ENCODE measurements at regions not wholly inside any gene's neighbourhood (a gene's known extent, or its start where the extent isn't known, plus 50 kb on each side); places are given as distances from the start of the nearest gene placed in this dataset.

GRCh38 chr9:16306586-16306985 lies 563.9 kb downstream of the BNC2 start:
- Histone ChIP-seq H3K4me1 (ENCODE audit: control insufficient read depth in 1 of 2, extremely low read depth in 1 of 2, insufficient read depth in 2 of 2, low read length in 2 of 2) (no peaks in the 10 kb centered on the region), H3K27ac (ENCODE audit: low read length) (no peak overlapping the region), H3K27me3 (replicated peaks in 1 of 2; ENCODE audit: control insufficient read depth in 2 of 2, extremely low read depth in 1 of 2, insufficient read depth in 2 of 2, low read length in 1 of 2) (no peaks in the 10 kb centered on the region), H3K9me3 (no peaks in the 10 kb centered on the region), H3K4me3 (ENCODE audit: control insufficient read depth in 1 of 2, extremely low read depth in 1 of 2, low read length in 1 of 2) (no peak overlapping the region), H3K36me3 (ENCODE audit: control insufficient read depth in 2 of 2, extremely low read depth in 1 of 2, insufficient read depth in 1 of 2, low read length in 1 of 2) (no peaks in the 10 kb centered on the region)
- POLR2A ChIA-PET, result no interaction called here
- CTCF ChIA-PET, result no interaction called here
- DNase-seq, result no peak
- no peaks in the 10 kb centered on the region for H3K27me3 Mint-ChIP-seq
- no peak overlapping the region for H3K27ac Mint-ChIP-seq
- H3K36me3 Mint-ChIP-seq, result no peaks in the 10 kb centered on the region
- H3K9me3 Mint-ChIP-seq, result peaks cover 2 to 4% (median 4%) of the 10 kb centered on the region in 3 donors
- WGBS (ENCODE audit: insufficient coverage), result 67% methylated on average over 1 of the region's 3 CpGs
- H3K4me3 Mint-ChIP-seq, result no peak overlapping the region
- H3K4me1 Mint-ChIP-seq, result no peaks in the 10 kb centered on the region
- ATAC-seq (replicated peaks in 1 of 4), result no peak

GRCh38 chr9:16307626-16308195 lies 562.8 kb downstream of the BNC2 start:
- no peaks in the 10 kb centered on the region for H3K36me3 ChIP-seq (ENCODE audit: control insufficient read depth in 2 of 2, extremely low read depth in 1 of 2, insufficient read depth in 1 of 2, low read length in 1 of 2)
- POLR2A ChIA-PET, result no interaction called here
- WGBS (ENCODE audit: insufficient coverage), result no CpG with 5 or more reads among the region's 2 CpGs
- no peak overlapping the region for H3K4me3 ChIP-seq (ENCODE audit: control insufficient read depth in 1 of 2, extremely low read depth in 1 of 2, low read length in 1 of 2)
- H3K27ac Mint-ChIP-seq, result no peak overlapping the region
- H3K27me3 Mint-ChIP-seq, result no peaks in the 10 kb centered on the region
- H3K9me3 Mint-ChIP-seq, result peaks cover 0 to 5% (median 0%) of the 10 kb centered on the region in 3 donors
- H3K4me1 Mint-ChIP-seq, result no peaks in the 10 kb centered on the region
- ATAC-seq (replicated peaks in 1 of 4) (no peak), DNase-seq (no peak)
- no peak overlapping the region for H3K4me3 Mint-ChIP-seq
- CTCF ChIA-PET, result interaction anchor here in 1 of 2 donors (0.6 kb wide), 1 partner anchor 502 kb away, joined by 7 read pairs; no protein-coding TSS in a partner anchor
- H3K36me3 Mint-ChIP-seq, result no peaks in the 10 kb centered on the region
- H3K27me3 ChIP-seq (replicated peaks in 1 of 2; ENCODE audit: control insufficient read depth in 2 of 2, extremely low read depth in 1 of 2, insufficient read depth in 2 of 2, low read length in 1 of 2), result no peaks in the 10 kb centered on the region
- no peaks in the 10 kb centered on the region for H3K9me3 ChIP-seq
- no peak overlapping the region for H3K27ac ChIP-seq (ENCODE audit: low read length)
- H3K4me1 ChIP-seq (ENCODE audit: control insufficient read depth in 1 of 2, extremely low read depth in 1 of 2, insufficient read depth in 2 of 2, low read length in 2 of 2), result no peaks in the 10 kb centered on the region

- no peak for ATAC-seq (replicated peaks in 1 of 4)
- no peak overlapping the region for H3K4me3 Mint-ChIP-seq
- no peaks in the 10 kb centered on the region for H3K36me3 Mint-ChIP-seq
- H3K4me1 ChIP-seq (ENCODE audit: control insufficient read depth in 1 of 2, extremely low read depth in 1 of 2, insufficient read depth in 2 of 2, low read length in 2 of 2), result no peaks in the 10 kb centered on the region
- no peak overlapping the region for H3K27ac Mint-ChIP-seq
- ChIA-PET CTCF (no interaction called here), POLR2A (no interaction called here)
- no CpG with 5 or more reads among the region's 5 CpGs for WGBS (ENCODE audit: insufficient coverage)
- no peak overlapping the region for H3K27ac ChIP-seq (ENCODE audit: low read length)
- H3K36me3 ChIP-seq (ENCODE audit: control insufficient read depth in 2 of 2, extremely low read depth in 1 of 2, insufficient read depth in 1 of 2, low read length in 1 of 2), result no peaks in the 10 kb centered on the region
- no peak for DNase-seq
- no peak overlapping the region for H3K4me3 ChIP-seq (ENCODE audit: control insufficient read depth in 1 of 2, extremely low read depth in 1 of 2, low read length in 1 of 2)
- peaks cover 0 to 5% (median 0%) of the 10 kb centered on the region in 3 donors for H3K9me3 Mint-ChIP-seq
- H3K27me3 ChIP-seq (replicated peaks in 1 of 2; ENCODE audit: control insufficient read depth in 2 of 2, extremely low read depth in 1 of 2, insufficient read depth in 2 of 2, low read length in 1 of 2), result no peaks in the 10 kb centered on the region
- H3K4me1 Mint-ChIP-seq, result no peaks in the 10 kb centered on the region
- H3K27me3 Mint-ChIP-seq, result no peaks in the 10 kb centered on the region
- no peaks in the 10 kb centered on the region for H3K9me3 ChIP-seq
Observed at GRCh38 chr9:16308645-16309044, 561.8 kb downstream of the BNC2 start.

GRCh38 chr9:16309082-16309468 lies 561.4 kb downstream of the BNC2 start:
- H3K27ac Mint-ChIP-seq, result no peak overlapping the region
- DNase-seq, result no peak
- Histone ChIP-seq H3K9me3 (no peaks in the 10 kb centered on the region), H3K4me1 (ENCODE audit: control insufficient read depth in 1 of 2, extremely low read depth in 1 of 2, insufficient read depth in 2 of 2, low read length in 2 of 2) (no peaks in the 10 kb centered on the region), H3K27ac (ENCODE audit: low read length) (no peak overlapping the region), H3K4me3 (ENCODE audit: control insufficient read depth in 1 of 2, extremely low read depth in 1 of 2, low read length in 1 of 2) (no peak overlapping the region), H3K36me3 (ENCODE audit: control insufficient read depth in 2 of 2, extremely low read depth in 1 of 2, insufficient read depth in 1 of 2, low read length in 1 of 2) (no peaks in the 10 kb centered on the region), H3K27me3 (replicated peaks in 1 of 2; ENCODE audit: control insufficient read depth in 2 of 2, extremely low read depth in 1 of 2, insufficient read depth in 2 of 2, low read length in 1 of 2) (no peaks in the 10 kb centered on the region)
- ChIA-PET POLR2A (no interaction called here), CTCF (no interaction called here)
- H3K27me3 Mint-ChIP-seq, result no peaks in the 10 kb centered on the region
- no peak overlapping the region for H3K4me3 Mint-ChIP-seq
- peaks cover 0 to 5% (median 0%) of the 10 kb centered on the region in 3 donors for H3K9me3 Mint-ChIP-seq
- no peaks in the 10 kb centered on the region for H3K4me1 Mint-ChIP-seq
- ATAC-seq (replicated peaks in 1 of 4), result no peak
- 95% methylated on average over 3 of the region's 5 CpGs for WGBS (ENCODE audit: insufficient coverage)
- no peaks in the 10 kb centered on the region for H3K36me3 Mint-ChIP-seq

GRCh38 chr9:16309469-16310271 lies 560.8 kb downstream of the BNC2 start:
- no peaks in the 10 kb centered on the region for H3K4me1 Mint-ChIP-seq
- H3K27ac Mint-ChIP-seq, result no peak overlapping the region
- ChIA-PET CTCF (no interaction called here), POLR2A (no interaction called here)
- H3K36me3 ChIP-seq (ENCODE audit: control insufficient read depth in 2 of 2, extremely low read depth in 1 of 2, insufficient read depth in 1 of 2, low read length in 1 of 2), result no peaks in the 10 kb centered on the region
- DNase-seq (no peak), ATAC-seq (replicated peaks in 1 of 4) (no peak)
- H3K36me3 Mint-ChIP-seq, result no peaks in the 10 kb centered on the region
- 91% methylated on average over 22 of the region's 24 CpGs for WGBS (ENCODE audit: insufficient coverage)
- no peaks in the 10 kb centered on the region for H3K27me3 ChIP-seq (replicated peaks in 1 of 2; ENCODE audit: control insufficient read depth in 2 of 2, extremely low read depth in 1 of 2, insufficient read depth in 2 of 2, low read length in 1 of 2)
- H3K27me3 Mint-ChIP-seq, result no peaks in the 10 kb centered on the region
- no peak overlapping the region for H3K27ac ChIP-seq (ENCODE audit: low read length)
- no peaks in the 10 kb centered on the region for H3K4me1 ChIP-seq (ENCODE audit: control insufficient read depth in 1 of 2, extremely low read depth in 1 of 2, insufficient read depth in 2 of 2, low read length in 2 of 2)
- no peaks in the 10 kb centered on the region for H3K9me3 ChIP-seq
- H3K4me3 Mint-ChIP-seq, result no peak overlapping the region
- peaks cover 0 to 5% (median 0%) of the 10 kb centered on the region in 3 donors for H3K9me3 Mint-ChIP-seq
- no peak overlapping the region for H3K4me3 ChIP-seq (ENCODE audit: control insufficient read depth in 1 of 2, extremely low read depth in 1 of 2, low read length in 1 of 2)

- ChIA-PET CTCF (no interaction called here), POLR2A (no interaction called here)
- Histone ChIP-seq H3K27ac (ENCODE audit: low read length) (no peak overlapping the region), H3K4me3 (ENCODE audit: control insufficient read depth in 1 of 2, extremely low read depth in 1 of 2, low read length in 1 of 2) (no peak overlapping the region), H3K36me3 (ENCODE audit: control insufficient read depth in 2 of 2, extremely low read depth in 1 of 2, insufficient read depth in 1 of 2, low read length in 1 of 2) (no peaks in the 10 kb centered on the region), H3K9me3 (no peaks in the 10 kb centered on the region), H3K27me3 (replicated peaks in 1 of 2; ENCODE audit: control insufficient read depth in 2 of 2, extremely low read depth in 1 of 2, insufficient read depth in 2 of 2, low read length in 1 of 2) (no peaks in the 10 kb centered on the region), H3K4me1 (ENCODE audit: control insufficient read depth in 1 of 2, extremely low read depth in 1 of 2, insufficient read depth in 2 of 2, low read length in 2 of 2) (no peaks in the 10 kb centered on the region)
- H3K4me3 Mint-ChIP-seq, result no peak overlapping the region
- no peak for DNase-seq
- 79% methylated on average over 22 of the region's 26 CpGs for WGBS (ENCODE audit: insufficient coverage)
- H3K4me1 Mint-ChIP-seq, result no peaks in the 10 kb centered on the region
- no peaks in the 10 kb centered on the region for H3K27me3 Mint-ChIP-seq
- ATAC-seq (replicated peaks in 1 of 4), result no peak
- peaks cover 0 to 5% (median 0%) of the 10 kb centered on the region in 3 donors for H3K9me3 Mint-ChIP-seq
- H3K36me3 Mint-ChIP-seq, result no peaks in the 10 kb centered on the region
- H3K27ac Mint-ChIP-seq, result no peak overlapping the region
Observed at GRCh38 chr9:16310278-16311110, 560.0 kb downstream of the BNC2 start.
